GM12865 (cell line): ENCODE measurements at regions not wholly inside any gene's neighbourhood (a gene's known extent, or its start where the extent isn't known, plus 50 kb on each side); places are given as distances from the start of the nearest gene placed in this dataset.

Experiments
- DNase-seq: peaks from one replicate; pipeline ENCODE4 v3.0.0; 2010; ENCODE audit warnings: low read depth
- H3K4me3 ChIP-seq: 2 replicates; pipeline ENCODE4 v1.5.1; 2011; ENCODE audit warnings: mild to moderate bottlenecking, low read depth, low read length, control low read depth
- TF ChIP-seq, protein P1 (sequence below): IDR thresholded peaks from 2 replicates; pipeline ENCODE4 v1.5.1; 2011; ENCODE audit warnings: low read length, control low read depth, low read depth, inconsistent platforms; ENCODE audit not compliant: insufficient read depth; ENCODE audit errors: missing control alignments

DNA sequence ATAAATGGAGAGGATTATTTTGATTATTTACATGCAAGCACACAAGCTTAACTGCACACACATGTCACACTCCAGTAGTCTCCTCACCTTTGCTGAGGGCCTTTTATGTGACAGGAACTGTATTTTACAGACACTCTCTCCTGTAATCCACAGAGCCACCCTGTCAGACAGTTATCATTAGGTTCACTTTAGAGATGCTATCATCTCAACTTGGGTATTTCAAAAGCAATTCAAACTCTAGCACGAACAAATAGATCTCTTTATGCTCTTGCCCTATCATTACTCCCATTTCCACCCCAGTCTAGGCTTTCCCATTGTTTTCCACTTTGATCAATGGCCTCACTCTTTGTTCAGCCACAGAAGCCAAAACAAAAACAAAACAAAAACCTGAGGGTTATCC, 281.2 kb upstream of the EPHA4 start:
- TF ChIP-seq, protein P1, sequence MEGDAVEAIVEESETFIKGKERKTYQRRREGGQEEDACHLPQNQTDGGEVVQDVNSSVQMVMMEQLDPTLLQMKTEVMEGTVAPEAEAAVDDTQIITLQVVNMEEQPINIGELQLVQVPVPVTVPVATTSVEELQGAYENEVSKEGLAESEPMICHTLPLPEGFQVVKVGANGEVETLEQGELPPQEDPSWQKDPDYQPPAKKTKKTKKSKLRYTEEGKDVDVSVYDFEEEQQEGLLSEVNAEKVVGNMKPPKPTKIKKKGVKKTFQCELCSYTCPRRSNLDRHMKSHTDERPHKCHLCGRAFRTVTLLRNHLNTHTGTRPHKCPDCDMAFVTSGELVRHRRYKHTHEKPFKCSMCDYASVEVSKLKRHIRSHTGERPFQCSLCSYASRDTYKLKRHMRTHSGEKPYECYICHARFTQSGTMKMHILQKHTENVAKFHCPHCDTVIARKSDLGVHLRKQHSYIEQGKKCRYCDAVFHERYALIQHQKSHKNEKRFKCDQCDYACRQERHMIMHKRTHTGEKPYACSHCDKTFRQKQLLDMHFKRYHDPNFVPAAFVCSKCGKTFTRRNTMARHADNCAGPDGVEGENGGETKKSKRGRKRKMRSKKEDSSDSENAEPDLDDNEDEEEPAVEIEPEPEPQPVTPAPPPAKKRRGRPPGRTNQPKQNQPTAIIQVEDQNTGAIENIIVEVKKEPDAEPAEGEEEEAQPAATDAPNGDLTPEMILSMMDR = no peak

DNA sequence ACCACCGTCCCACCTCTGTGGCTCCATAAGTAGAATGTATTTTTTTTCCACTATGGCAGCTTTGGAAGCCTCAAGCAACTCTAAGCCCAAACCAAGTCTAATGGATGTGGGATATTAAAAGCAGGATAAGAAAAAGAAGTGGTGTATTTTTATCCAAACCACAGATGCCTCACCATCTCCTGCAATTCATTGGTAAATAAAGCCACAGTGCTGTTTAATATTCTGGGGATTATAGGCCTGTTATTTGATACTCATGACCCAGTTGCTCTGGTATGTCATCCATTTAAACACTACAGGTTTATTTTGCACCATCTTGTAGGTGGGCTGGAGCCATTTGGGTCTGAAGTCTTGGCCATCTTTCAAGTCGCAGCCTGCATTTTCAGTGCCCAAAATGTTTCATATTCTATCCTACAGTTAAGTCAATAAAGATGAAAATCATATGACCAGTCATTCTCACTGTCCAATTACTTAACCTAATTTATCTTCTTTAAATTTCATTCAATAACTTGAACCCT, 279.5 kb upstream of the EPHA4 start:
- no peak overlapping the region for H3K4me3 ChIP-seq
- TF ChIP-seq, protein P1 = no peak
- DNase-seq = no peak

More for the DNA sequence above, 281.2 kb upstream of the EPHA4 start:
- H3K4me3 ChIP-seq = no peak overlapping the region
- DNase-seq = no peak

DNA sequence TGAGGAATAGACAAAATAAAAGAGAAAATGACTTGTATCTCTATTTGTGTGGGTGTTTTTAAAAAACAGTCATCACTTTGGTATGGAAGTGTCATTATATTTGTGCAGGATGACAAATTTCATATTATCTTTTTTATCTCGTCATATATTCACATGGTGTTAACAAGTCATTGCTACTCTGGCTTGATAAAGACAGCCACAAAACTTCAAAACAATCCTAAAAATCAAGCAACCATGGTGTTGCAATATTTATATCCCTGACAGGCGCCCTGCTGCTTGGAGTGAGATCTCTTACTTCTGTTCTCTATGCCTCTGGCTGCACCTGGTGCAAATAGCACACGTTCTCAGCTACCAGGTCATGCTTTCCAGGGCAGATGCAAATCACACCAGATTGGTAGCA, 278.0 kb upstream of the EPHA4 start:
- no peak for DNase-seq
- H3K4me3 ChIP-seq = no peak overlapping the region
- TF ChIP-seq, protein P1 = no peak

DNA sequence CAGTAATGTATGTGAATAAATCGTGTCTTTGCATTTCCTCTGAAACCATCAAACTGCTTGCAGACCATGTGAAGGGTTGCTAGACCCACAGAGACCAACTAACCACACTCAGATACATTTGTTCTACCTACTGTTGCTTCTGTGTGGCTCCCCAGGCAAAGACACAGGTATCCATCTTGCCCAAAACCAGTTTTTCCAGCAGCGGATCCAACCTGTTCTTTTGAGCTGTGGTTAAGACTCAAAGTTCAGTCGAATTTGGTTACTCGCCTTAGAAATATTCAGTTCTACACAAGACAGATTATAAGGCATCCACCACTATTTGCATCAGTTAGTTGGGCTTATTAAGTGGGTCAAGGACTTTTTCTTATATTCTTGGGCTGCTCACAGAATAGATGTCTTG, 276.2 kb upstream of the EPHA4 start:
- TF ChIP-seq, protein P1 = no peak
- no peak for DNase-seq
- H3K4me3 ChIP-seq = no peak overlapping the region

DNA sequence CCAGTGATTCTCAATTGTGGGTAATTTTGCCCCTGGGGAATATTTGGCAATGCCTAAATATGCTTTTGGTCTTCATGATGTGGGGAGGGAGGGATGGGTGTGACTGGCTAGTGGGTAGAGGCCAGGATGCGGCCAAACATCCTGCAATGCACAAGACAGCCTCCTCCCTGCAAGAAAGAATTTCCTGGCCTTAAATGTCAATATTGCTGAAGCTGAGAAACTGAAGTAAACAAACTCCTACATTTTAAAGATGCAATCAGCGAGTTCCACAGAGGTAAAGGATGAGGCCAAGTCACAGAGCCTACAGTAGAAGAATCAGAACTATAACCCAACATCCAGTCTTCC, 272.9 kb upstream of the EPHA4 start:
- TF ChIP-seq, protein P1 = no peak
- DNase-seq = peak; percentile 9
- no peak overlapping the region for H3K4me3 ChIP-seq

DNA sequence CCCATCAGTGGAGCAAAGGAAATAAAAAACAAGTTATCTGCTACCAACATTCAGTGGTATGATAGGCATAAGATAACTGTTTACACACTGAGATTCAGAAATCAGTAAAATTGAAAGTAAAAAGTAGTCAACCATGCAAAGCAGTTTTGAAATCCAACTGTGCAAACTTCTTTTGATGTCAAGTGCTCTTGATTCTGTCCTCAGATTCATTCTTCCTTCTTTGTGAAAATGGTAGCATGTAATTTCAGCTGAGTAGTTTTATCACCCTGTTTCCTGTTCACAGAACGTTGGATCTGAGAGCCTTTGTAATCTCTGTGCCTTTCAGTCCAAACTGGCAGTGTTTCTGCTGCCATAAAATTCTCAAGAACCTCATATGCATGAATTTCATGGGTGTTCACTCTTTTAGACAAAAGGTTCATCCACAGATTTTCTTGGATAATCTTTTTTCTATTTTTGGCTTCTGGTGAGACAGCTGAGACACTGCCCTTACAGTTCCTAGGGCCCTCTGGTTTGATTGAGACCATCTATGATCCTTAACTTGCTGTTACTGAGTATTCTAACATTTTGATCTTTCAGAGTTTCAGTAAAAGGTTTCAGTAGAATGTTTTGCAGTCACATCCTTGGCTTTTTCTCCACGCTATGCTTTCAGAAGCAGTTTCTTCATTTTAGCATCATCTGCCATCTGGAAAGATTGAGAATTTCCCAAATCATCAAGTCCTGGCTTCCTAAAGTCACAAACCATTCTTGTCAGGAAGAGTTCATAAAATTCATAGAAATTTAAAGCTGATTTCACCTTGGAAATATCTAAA, 272.3 kb upstream of the EPHA4 start:
- DNase-seq = peak; percentile 59
- TF ChIP-seq, protein P1 = no peak
- no peak overlapping the region for H3K4me3 ChIP-seq

DNA sequence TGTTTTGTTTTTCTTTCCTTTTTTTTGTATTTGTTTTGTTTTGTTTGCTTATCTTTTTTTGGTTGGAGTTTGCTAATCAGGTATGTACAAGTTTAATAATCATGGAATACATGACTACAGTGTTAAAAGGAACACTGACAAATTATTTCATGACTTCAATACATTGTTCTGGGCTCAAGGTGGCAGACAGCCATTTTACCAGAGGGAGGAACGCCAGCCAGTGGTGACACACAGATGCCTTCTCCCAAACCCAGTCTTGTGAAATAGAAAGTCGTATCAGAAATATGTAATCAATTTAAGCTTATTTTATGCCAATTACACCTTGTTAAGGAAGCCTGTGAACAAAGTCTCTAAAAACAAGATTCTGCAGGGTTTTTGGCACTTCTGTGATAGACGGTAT, 264.0 kb upstream of the EPHA4 start:
- no peak for DNase-seq

More for the DNA sequence above, 264.0 kb upstream of the EPHA4 start:
- no peak overlapping the region for H3K4me3 ChIP-seq
- TF ChIP-seq, protein P1 = no peak
